Right lobe of liver (tissue), 6 donors: ENCODE measurements at regions not wholly inside any gene's neighbourhood (a gene's known extent, or its start where the extent isn't known, plus 50 kb on each side); places are given as distances from the start of the nearest gene placed in this dataset.

Source experiments
- ATAC-seq, 4 donors: fragments of 200-7000 bp; cut with Tn5 transposase; one replicate each; pipeline ENCODE4 v1.9.1; 2020; ENCODE audit warnings: mild to moderate bottlenecking in 4 of 4, moderate library complexity in 4 of 4
- DNase-seq, 3 donors: peaks; one replicate each; pipeline ENCODE4 v3.0.0-alpha.2; 2020
- H3K27ac ChIP-seq, 3 donors: fragments of 200-600 bp; one replicate each; pipeline ENCODE4 v1.8.0; 2022
- H3K27me3 ChIP-seq, 2 donors: fragments of 200-600 bp; one replicate each; pipeline ENCODE4 v1.8.0; 2022
- H3K36me3 ChIP-seq, 4 donors: fragments of 200-600 bp; sonication (generic) in 1 of 4; one replicate each; pipeline versions ENCODE4 v1.5.1 to v1.8.0; 2017 to 2022; ENCODE audit warnings: control low read depth in 1 of 4
- H3K4me1 ChIP-seq, 4 donors: fragments of 200-600 bp; sonication (generic) in 1 of 4; one replicate each; pipeline versions ENCODE4 v1.5.1 to v1.8.0; 2017 to 2022; ENCODE audit warnings: control low read depth in 1 of 4
- H3K4me3 ChIP-seq, 3 donors: fragments of 200-600 bp; one replicate each; pipeline ENCODE4 v1.8.0; 2022
- H3K9me3 ChIP-seq, 4 donors: fragments of 200-600 bp; sonication (generic) in 1 of 4; one replicate each; pipeline versions ENCODE4 v1.5.1 to v1.8.0; 2017 to 2022; ENCODE audit warnings: control low read depth in 1 of 4
- CTCF ChIP-seq, 4 donors: fragments of 200-600 bp in 3 of 4; fragments of 450-650 bp in 1 of 4; IDR thresholded peaks; one replicate each; pipeline versions ENCODE4 v1.5.1 to v1.8.0; 2016 to 2022; ENCODE audit warnings: antibody characterized with exemption in 4 of 4, mild to moderate bottlenecking in 2 of 4
- POLR2A ChIP-seq: fragments of 450-650 bp; IDR thresholded peaks from one replicate; pipeline ENCODE4 v1.6.1; 2017; ENCODE audit warnings: antibody characterized with exemption, mild to moderate bottlenecking
- WGBS: methylation state at CpG from one replicate; pipeline ENCODE4 v1.1.6; 2018; ENCODE audit warnings: low coverage, low lambda C conversion rate; ENCODE audit not compliant: insufficient coverage; ENCODE audit errors: missing lambda C conversion rate; 5-methylcytosine and 5-hydroxymethylcytosine counted together
- intact Hi-C, 2 donors: fragments of 100-400 bp; cut with DNase I; formaldehyde crosslinking; loops; one replicate each; pipeline versions ENCODE4 v1.11.2 to v1.14.1; 2022
- donor health status: DM: no; HTN: yes; CAD: no.
- donor health status: DM: no; HTN: no; CAD: no.
- donor health status: DM: no; HTN: no; CAD: no.
- donor health status: DM: no; HTN: yes; CAD: no.
- donor health status: DM: no; HTN: yes; CAD: no.

- DNase-seq = no peak
- intact Hi-C loops = no loop called here
- 39% methylated on average over 6 of the region's 7 CpGs for WGBS
- no peaks in the 10 kb centered on the region for H3K4me1 ChIP-seq
- no peak for ATAC-seq
- no peaks in the 10 kb centered on the region for H3K27me3 ChIP-seq
- no peak overlapping the region for H3K4me3 ChIP-seq
- TF ChIP-seq POLR2A = no peak
- no peak for TF ChIP-seq CTCF (IDR thresholded peaks at IDR 0.05)
- no peaks in the 10 kb centered on the region for H3K9me3 ChIP-seq
- H3K27ac ChIP-seq = no peak overlapping the region
- H3K36me3 ChIP-seq = no peaks in the 10 kb centered on the region
Measured at GRCh38 chr20:11451793-11452291, 465.9 kb upstream of the BTBD3 start.

GRCh38 chr20:11452326-11452725 lies 465.4 kb upstream of the BTBD3 start:
- no peak overlapping the region for H3K4me3 ChIP-seq
- H3K27ac ChIP-seq = no peak overlapping the region
- H3K36me3 ChIP-seq = no peaks in the 10 kb centered on the region
- no peak for TF ChIP-seq POLR2A
- TF ChIP-seq CTCF (IDR thresholded peaks at IDR 0.05) = no peak
- H3K9me3 ChIP-seq = no peaks in the 10 kb centered on the region
- no peaks in the 10 kb centered on the region for H3K4me1 ChIP-seq
- intact Hi-C loops = no loop called here
- DNase-seq (no peak), ATAC-seq (no peak)
- WGBS = 31% methylated on average over 6 of the region's 6 CpGs
- no peaks in the 10 kb centered on the region for H3K27me3 ChIP-seq

- WGBS = 63% methylated on average over 2 of the region's 2 CpGs
- Histone ChIP-seq H3K27me3 (no peaks in the 10 kb centered on the region), H3K4me1 (no peaks in the 10 kb centered on the region), H3K4me3 (no peak overlapping the region), H3K9me3 (no peaks in the 10 kb centered on the region), H3K36me3 (no peaks in the 10 kb centered on the region), H3K27ac (no peak overlapping the region)
- DNase-seq = no peak
- no peak for ATAC-seq
- no peak for TF ChIP-seq POLR2A
- TF ChIP-seq CTCF (IDR thresholded peaks at IDR 0.05) = no peak
- intact Hi-C loops = no loop called here
Measured at GRCh38 chr20:11453430-11453829, 464.3 kb upstream of the BTBD3 start.

GRCh38 chr20:11454966-11455799 lies 462.5 kb upstream of the BTBD3 start:
- no peaks in the 10 kb centered on the region for H3K27me3 ChIP-seq
- H3K9me3 ChIP-seq = no peaks in the 10 kb centered on the region
- intact Hi-C loops = no loop called here
- H3K36me3 ChIP-seq = no peaks in the 10 kb centered on the region
- H3K27ac ChIP-seq = no peak overlapping the region
- 27% methylated on average over 7 of the region's 7 CpGs for WGBS
- no peak overlapping the region for H3K4me3 ChIP-seq
- H3K4me1 ChIP-seq = no peaks in the 10 kb centered on the region
- TF ChIP-seq POLR2A = no peak
- no peak for TF ChIP-seq CTCF (IDR thresholded peaks at IDR 0.05)
- ATAC-seq (no peak), DNase-seq (no peak)
